Activated CD4-positive, alpha-beta T cell treated with anti-CD3 and anti-CD28 coated beads for 36 hours (primary cell): ENCODE measurements at regions not wholly inside any gene's neighbourhood (a gene's known extent, or its start where the extent isn't known, plus 50 kb on each side); places are given as distances from the start of the nearest gene placed in this dataset.
"Not testable (repeated sequence)": the region's sequence is repeated elsewhere in the genome, so short reads cannot be mapped to it uniquely, and the experiment has no call there.

Experiments used
- ATAC-seq: fragments of 200-7000 bp; cut with Tn5 transposase; one replicate; pipeline ENCODE4 v1.10.0; 2021; ENCODE audit warnings: mild to moderate bottlenecking, moderate library complexity
- CTCF ChIA-PET: fragments of 350-600 bp; sonication (Branson Sonifier 250); formaldehyde crosslinking; loops from one replicate; lab custom pipeline; 2021; ENCODE audit warnings: antibody characterized with exemption; lab: Charles Lee
- POLR2A ChIA-PET: fragments of 350-600 bp; sonication (Branson Sonifier 250); formaldehyde crosslinking; loops from one replicate; lab custom pipeline; 2021; ENCODE audit warnings: antibody characterized with exemption, inconsistent platforms; lab: Charles Lee
- DNase-seq: peaks from one replicate; pipeline ENCODE4 v3.0.0-alpha.2; 2020
- H3K27ac Mint-ChIP-seq: one replicate; pipeline ENCODE4 v1.8.0; 2021; ENCODE audit warnings: mixed read lengths
- H3K27me3 Mint-ChIP-seq: one replicate; pipeline ENCODE4 v1.8.0; 2021; ENCODE audit warnings: mixed read lengths
- H3K36me3 Mint-ChIP-seq: one replicate; pipeline ENCODE4 v1.8.0; 2021; ENCODE audit warnings: low read depth, mixed read lengths
- H3K4me1 Mint-ChIP-seq: one replicate; pipeline ENCODE4 v1.8.0; 2021; ENCODE audit warnings: mixed read lengths
- H3K4me3 Mint-ChIP-seq: one replicate; pipeline ENCODE4 v1.8.0; 2021; ENCODE audit warnings: mild to moderate bottlenecking, moderate library complexity, mixed read lengths
- H3K9me3 Mint-ChIP-seq: one replicate; pipeline ENCODE4 v1.8.0; 2021; ENCODE audit warnings: low read depth, mixed read lengths
- intact Hi-C, 2 experiments: fragments of 100-400 bp; cut with DNase I in 1 of 2; cut with micrococcal nuclease in 1 of 2; formaldehyde crosslinking; loops; one replicate each; pipeline versions ENCODE4 v1.14.2 to v1.15.1; 2022 to 2024; cut with DNase I, micrococcal nuclease

DNA sequence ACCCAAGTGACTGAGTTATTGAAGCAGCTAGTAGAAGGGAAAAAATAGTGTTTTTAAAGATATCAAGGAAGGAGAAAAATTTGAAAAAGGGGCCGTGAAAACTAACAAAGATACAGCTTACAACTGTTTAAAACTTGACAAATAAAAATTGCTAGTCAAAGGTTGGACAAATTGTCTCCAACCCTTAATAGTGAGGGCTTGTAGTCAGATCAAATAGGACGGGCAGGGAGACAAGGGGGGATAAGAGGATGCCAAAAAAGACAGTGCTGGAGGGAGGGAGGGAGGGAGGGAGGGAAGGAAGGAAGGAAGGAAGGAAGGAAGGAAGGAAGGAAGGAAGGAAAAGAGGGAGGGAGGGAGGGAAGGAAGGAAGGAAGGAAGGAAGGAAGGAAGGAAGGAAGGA lies 1825.8 kb upstream of the MIR17HG start:
- H3K36me3 Mint-ChIP-seq, H3K27ac Mint-ChIP-seq, H3K4me1 Mint-ChIP-seq, H3K4me3 Mint-ChIP-seq, POLR2A ChIA-PET, DNase-seq, ATAC-seq, intact Hi-C loops, H3K27me3 Mint-ChIP-seq, H3K9me3 Mint-ChIP-seq: not testable (repeated sequence)
- CTCF ChIA-PET = interaction anchor here (1.6 kb wide), 1 partner anchor 12 kb away, joined by 3 read pairs; no protein-coding TSS in a partner anchor

DNA sequence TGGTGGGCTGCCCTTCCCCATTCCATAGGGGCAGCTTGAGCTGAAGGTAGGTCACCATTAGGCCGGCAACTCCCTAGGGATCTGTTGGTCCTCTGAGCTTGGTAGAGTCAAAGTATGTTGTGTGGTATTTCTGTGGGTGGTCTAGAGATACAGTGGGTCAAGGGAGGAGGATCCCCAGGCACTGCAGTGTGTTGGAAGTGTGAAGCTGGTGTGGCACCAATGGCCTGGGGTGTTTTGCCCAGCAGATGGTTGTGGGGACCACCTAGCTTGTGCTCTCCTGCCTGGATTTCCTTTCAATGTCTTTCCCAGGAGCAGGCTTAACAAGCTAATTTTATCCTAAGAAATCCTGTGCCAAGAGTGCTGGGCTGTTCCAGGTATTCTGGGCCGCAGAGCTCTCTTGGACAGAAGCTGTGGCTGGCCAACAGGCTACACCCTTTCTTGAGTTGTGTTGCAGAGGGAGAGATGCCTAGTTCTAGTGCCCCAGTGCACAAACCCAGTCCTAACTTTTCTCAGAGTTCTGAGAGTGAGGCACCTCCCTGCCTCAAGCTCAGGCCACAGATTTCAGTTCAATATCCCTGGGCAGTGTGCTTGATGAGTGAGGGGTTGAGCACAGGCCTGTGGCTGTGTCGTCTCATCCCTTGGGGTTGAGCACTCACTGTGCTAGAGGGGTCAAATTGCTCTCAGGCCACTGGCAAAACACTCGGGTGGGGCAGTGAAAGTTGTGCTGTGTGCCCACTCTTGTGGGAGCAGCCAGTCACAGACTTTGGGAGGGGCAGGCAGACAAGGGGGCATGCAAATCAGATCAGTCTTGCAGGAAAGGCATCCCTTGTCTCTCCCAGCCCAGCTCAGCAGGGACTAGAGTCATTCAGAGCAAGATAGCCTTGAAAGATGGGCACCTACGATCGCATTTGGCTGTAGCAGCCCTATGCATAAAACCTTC lies 1806.1 kb upstream of the MIR17HG start:
- Mint-ChIP-seq H3K36me3 (no peaks in the 10 kb centered on the region), H3K9me3 (peaks cover 10% of the 10 kb centered on the region), H3K27me3 (no peaks in the 10 kb centered on the region), H3K27ac (no peak overlapping the region), H3K4me1 (no peaks in the 10 kb centered on the region), H3K4me3 (no peak overlapping the region)
- CTCF ChIA-PET = no interaction called here
- no peak for DNase-seq
- intact Hi-C loops = no loop called here
- POLR2A ChIA-PET = no interaction called here
- ATAC-seq = no peak

GRCh38 chr13:89550938-89551337 lies 1796.5 kb upstream of the MIR17HG start:
- no peak for ATAC-seq
- CTCF ChIA-PET = no interaction called here

GRCh38 chr13:89554801-89555200 lies 1792.7 kb upstream of the MIR17HG start:
- DNase-seq (no peak), ATAC-seq (no peak)
- Mint-ChIP-seq H3K4me3 (no peak overlapping the region), H3K9me3 (peaks cover 5% of the 10 kb centered on the region), H3K4me1 (no peaks in the 10 kb centered on the region), H3K36me3 (no peaks in the 10 kb centered on the region), H3K27me3 (no peaks in the 10 kb centered on the region), H3K27ac (no peak overlapping the region)
- ChIA-PET CTCF (no interaction called here), POLR2A (no interaction called here)
- intact Hi-C loops = no loop called here

More at GRCh38 chr13:89550938-89551337, 1796.5 kb upstream of the MIR17HG start:
- no peaks in the 10 kb centered on the region for H3K4me1 Mint-ChIP-seq
- no peak overlapping the region for H3K27ac Mint-ChIP-seq
- no peak for DNase-seq
- no peak overlapping the region for H3K4me3 Mint-ChIP-seq
- peaks cover 3% of the 10 kb centered on the region for H3K9me3 Mint-ChIP-seq
- no peaks in the 10 kb centered on the region for H3K36me3 Mint-ChIP-seq
- POLR2A ChIA-PET = no interaction called here
- intact Hi-C loops = no loop called here
- no peaks in the 10 kb centered on the region for H3K27me3 Mint-ChIP-seq

GRCh38 chr13:89565476-89566100 lies 1781.9 kb upstream of the MIR17HG start:
- Mint-ChIP-seq H3K27ac (no peak overlapping the region), H3K4me3 (no peak overlapping the region), H3K27me3 (no peaks in the 10 kb centered on the region), H3K36me3 (no peaks in the 10 kb centered on the region), H3K4me1 (no peaks in the 10 kb centered on the region), H3K9me3 (peaks cover 5% of the 10 kb centered on the region)
- CTCF ChIA-PET = no interaction called here
- DNase-seq = no peak
- ATAC-seq = no peak
- POLR2A ChIA-PET = no interaction called here
- intact Hi-C loops = no loop called here

GRCh38 chr13:89567025-89567424 lies 1780.5 kb upstream of the MIR17HG start:
- intact Hi-C loops = no loop called here
- H3K27me3 Mint-ChIP-seq = no peaks in the 10 kb centered on the region
- POLR2A ChIA-PET = no interaction called here
- no peaks in the 10 kb centered on the region for H3K36me3 Mint-ChIP-seq
- ATAC-seq (no peak), DNase-seq (no peak)
- H3K27ac Mint-ChIP-seq = no peak overlapping the region
- no peaks in the 10 kb centered on the region for H3K4me1 Mint-ChIP-seq
- CTCF ChIA-PET = no interaction called here
- H3K9me3 Mint-ChIP-seq = peaks cover 7% of the 10 kb centered on the region
- no peak overlapping the region for H3K4me3 Mint-ChIP-seq

DNA sequence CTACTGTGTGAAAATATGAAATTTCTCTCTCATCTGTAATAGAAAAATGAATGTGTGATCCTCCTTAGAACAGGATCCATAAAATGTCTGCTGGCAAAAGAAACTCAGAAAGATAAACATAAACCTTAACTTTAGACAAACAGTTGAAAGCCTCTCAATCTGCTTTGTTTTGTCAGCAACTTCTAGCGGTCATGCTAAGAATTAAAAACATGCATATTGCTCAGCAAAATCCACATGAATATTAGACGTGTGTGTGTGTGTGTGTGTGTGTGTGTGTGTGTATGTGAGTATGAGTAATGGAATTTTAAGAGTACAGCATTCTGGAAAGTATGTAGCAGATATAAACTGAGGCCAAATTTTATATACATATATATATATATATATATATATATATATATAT lies 1779.2 kb upstream of the MIR17HG start:
- Mint-ChIP-seq H3K27me3 (no peaks in the 10 kb centered on the region), H3K4me1 (no peaks in the 10 kb centered on the region), H3K4me3 (no peak overlapping the region), H3K36me3 (no peaks in the 10 kb centered on the region), H3K27ac (no peak overlapping the region), H3K9me3 (peaks cover 7% of the 10 kb centered on the region)
- ChIA-PET CTCF (no interaction called here), POLR2A (no interaction called here)
- DNase-seq = no peak
- intact Hi-C loops = no loop called here
- no peak for ATAC-seq

- POLR2A ChIA-PET = no interaction called here
- CTCF ChIA-PET = no interaction called here
- intact Hi-C loops = no loop called here
- Mint-ChIP-seq H3K4me3 (no peak overlapping the region), H3K36me3 (no peaks in the 10 kb centered on the region), H3K27ac (no peak overlapping the region), H3K4me1 (no peaks in the 10 kb centered on the region), H3K9me3 (peaks cover 6% of the 10 kb centered on the region), H3K27me3 (no peaks in the 10 kb centered on the region)
- no peak for ATAC-seq
- no peak for DNase-seq
Measured at GRCh38 chr13:89568746-89569145, 1778.7 kb upstream of the MIR17HG start.

GRCh38 chr13:89571676-89572075 lies 1775.8 kb upstream of the MIR17HG start:
- DNase-seq (no peak), ATAC-seq (no peak)
- peaks cover 1% of the 10 kb centered on the region for H3K9me3 Mint-ChIP-seq
- no peaks in the 10 kb centered on the region for H3K36me3 Mint-ChIP-seq
- no peaks in the 10 kb centered on the region for H3K27me3 Mint-ChIP-seq
- no peak overlapping the region for H3K4me3 Mint-ChIP-seq
- intact Hi-C loops = no loop called here
- H3K4me1 Mint-ChIP-seq = no peaks in the 10 kb centered on the region
- CTCF ChIA-PET = no interaction called here
- POLR2A ChIA-PET = no interaction called here
- H3K27ac Mint-ChIP-seq = no peak overlapping the region

DNA sequence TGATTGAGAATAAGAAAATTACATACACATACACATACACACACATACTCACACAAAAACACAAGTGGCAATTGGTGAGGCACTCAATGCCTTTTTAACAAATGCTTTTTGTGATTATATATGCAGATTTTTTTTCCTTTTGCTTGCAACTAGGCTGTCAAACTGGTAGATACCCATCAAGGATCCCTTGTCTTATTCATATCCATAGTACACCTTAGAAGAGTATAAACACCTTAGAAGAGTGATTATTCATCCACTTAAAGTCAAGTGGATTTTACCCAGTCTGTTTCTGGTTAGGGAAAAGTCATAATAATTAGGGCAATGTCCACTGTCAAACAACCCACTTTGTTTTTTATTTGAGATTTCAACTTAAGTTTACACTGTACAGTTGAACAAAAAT lies 1773.4 kb upstream of the MIR17HG start:
- ATAC-seq = no peak
- no peak overlapping the region for H3K4me3 Mint-ChIP-seq
- CTCF ChIA-PET = no interaction called here
- intact Hi-C loops = no loop called here
- no peaks in the 10 kb centered on the region for H3K27me3 Mint-ChIP-seq
- no peaks in the 10 kb centered on the region for H3K4me1 Mint-ChIP-seq
- H3K36me3 Mint-ChIP-seq = no peaks in the 10 kb centered on the region
- H3K27ac Mint-ChIP-seq = no peak overlapping the region
- POLR2A ChIA-PET = no interaction called here
- peaks cover 1% of the 10 kb centered on the region for H3K9me3 Mint-ChIP-seq
- no peak for DNase-seq

GRCh38 chr13:89577301-89577700 lies 1770.2 kb upstream of the MIR17HG start:
- intact Hi-C loops = no loop called here
- Mint-ChIP-seq H3K27me3 (no peaks in the 10 kb centered on the region), H3K4me1 (no peaks in the 10 kb centered on the region), H3K9me3 (no peaks in the 10 kb centered on the region), H3K27ac (no peak overlapping the region), H3K36me3 (no peaks in the 10 kb centered on the region), H3K4me3 (no peak overlapping the region)
- ChIA-PET POLR2A (interaction anchor here (0.6 kb wide), 1 partner anchor 350 kb away, joined by 3 read pairs; no protein-coding TSS in a partner anchor), CTCF (interaction anchor here (0.6 kb wide), 1 partner anchor 64 kb away, joined by 3 read pairs; no protein-coding TSS in a partner anchor)
- ATAC-seq = no peak
- DNase-seq = no peak

DNA sequence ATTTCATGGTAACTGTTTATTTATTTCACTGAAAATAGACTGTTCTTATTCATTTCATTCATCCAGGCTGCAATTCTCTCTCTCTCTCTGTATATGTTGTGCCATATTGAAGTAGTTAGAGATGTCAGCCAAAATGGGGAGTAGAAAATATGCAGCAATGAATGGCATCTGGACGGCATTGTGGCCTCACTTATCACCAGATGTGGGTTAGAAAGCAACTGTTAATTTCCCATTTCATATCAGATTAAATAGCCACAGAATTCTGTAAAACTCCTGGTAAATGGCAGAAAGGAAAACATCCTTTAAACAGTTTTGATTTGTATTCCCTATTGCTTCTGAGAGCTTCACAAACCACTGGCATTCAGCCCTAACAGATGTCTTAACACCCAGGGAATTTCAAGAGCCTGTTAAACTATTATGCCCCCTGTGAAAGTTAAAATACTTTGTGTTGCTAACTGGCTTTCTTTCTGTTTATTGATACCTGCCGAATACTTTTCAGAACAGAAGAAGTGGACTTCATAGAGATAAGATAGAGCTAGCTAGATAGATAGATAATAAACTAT lies 1763.3 kb upstream of the MIR17HG start:
- Mint-ChIP-seq H3K4me1 (no peaks in the 10 kb centered on the region), H3K36me3 (no peaks in the 10 kb centered on the region), H3K27ac (no peak overlapping the region), H3K27me3 (no peaks in the 10 kb centered on the region), H3K4me3 (no peak overlapping the region), H3K9me3 (peaks cover 4% of the 10 kb centered on the region)
- intact Hi-C loops = no loop called here
- DNase-seq (no peak), ATAC-seq (no peak)
- CTCF ChIA-PET = no interaction called here
- POLR2A ChIA-PET = no interaction called here
